HG03097 (cell line): ENCODE measurements at regions not wholly inside any gene's neighbourhood (a gene's known extent, or its start where the extent isn't known, plus 50 kb on each side); places are given as distances from the start of the nearest gene placed in this dataset.
"Not testable (repeated sequence)": the region's sequence is repeated elsewhere in the genome, so short reads cannot be mapped to it uniquely, and the experiment has no call there.

Experiments used
- ATAC-seq: cut with Tn5 transposase; IDR thresholded peaks from one replicate; pipeline ENCODE4 v1.9.1; 2021; ENCODE audit not compliant: unreplicated experiment, low FRiP score

- ATAC-seq = not testable (repeated sequence)
Observed at GRCh38 chr2:90355546-90355945, 1664.1 kb downstream of the RPIA start.

GRCh38 chr2:90359344-90359743 is 1667.9 kb downstream of the RPIA start:
- not testable (repeated sequence) for ATAC-seq

DNA sequence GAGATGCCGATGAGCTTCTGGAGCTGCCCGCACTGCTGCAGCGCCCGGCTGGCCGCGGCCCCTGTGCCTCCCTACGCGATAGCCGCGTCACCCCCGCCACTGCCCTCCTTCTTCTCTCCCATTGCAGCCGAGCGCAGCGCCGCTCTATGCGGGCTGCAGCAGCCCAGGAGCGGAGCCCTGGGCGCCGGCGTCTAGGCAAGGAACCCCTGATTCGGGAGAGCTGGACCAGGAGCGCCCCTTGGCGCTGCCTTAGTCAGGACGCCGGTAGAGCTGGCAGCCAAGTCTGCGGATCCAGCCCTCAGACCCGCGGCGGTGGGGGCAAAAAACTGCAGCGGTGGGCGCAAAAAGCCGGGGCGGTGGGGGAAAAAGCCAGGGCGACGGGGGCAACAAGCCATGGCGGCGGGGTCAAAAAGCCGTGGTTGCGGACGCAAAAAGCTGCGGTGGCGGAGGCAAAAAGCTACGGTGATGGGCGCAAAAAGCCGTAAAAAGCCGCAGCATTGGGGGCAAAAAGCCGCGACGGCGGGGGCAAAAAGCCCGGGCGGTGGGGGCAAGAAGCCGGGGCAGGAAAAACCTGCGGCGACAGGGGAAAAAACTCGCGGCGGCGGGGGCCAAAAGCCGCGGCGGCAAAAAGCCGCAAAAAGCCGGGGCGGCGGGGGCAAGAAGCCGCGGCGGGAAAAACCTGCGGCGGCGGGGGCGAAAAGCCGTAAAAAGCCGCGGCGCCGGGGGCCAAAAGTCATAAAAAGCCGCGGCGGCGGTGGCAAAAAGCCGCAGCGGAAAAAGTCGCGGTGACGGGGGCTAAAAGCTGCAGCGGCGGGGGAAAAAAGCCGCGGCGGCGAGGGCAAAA is 1668.6 kb downstream of the RPIA start:
- not testable (repeated sequence) for ATAC-seq

- not testable (repeated sequence) for ATAC-seq
Observed at GRCh38 chr2:90360731-90361035, 1669.2 kb downstream of the RPIA start.
